Natural killer cell (primary cell): ENCODE measurements at regions not wholly inside any gene's neighbourhood (a gene's known extent, or its start where the extent isn't known, plus 50 kb on each side); places are given as distances from the start of the nearest gene placed in this dataset.

Source experiments
- ATAC-seq, 3 donors: fragments of 150-1000 bp in 2 of 3; fragments of 200-7000 bp in 1 of 3; cut with Tn5 transposase; 1 replicate in 1 of 3; 2 replicates in 2 of 3; pipeline ENCODE4 v1.10.0; 2021; ENCODE audit warnings: mild to moderate bottlenecking in 2 of 3, moderate library complexity in 2 of 3
- DNase-seq, 2 donors: peaks; one replicate each; pipeline versions ENCODE4 v3.0.0 to v3.0.0-alpha.2; 2013 to 2021; ENCODE audit warnings: mixed read lengths in 1 of 2
- H3K27ac ChIP-seq: one replicate; pipeline ENCODE4 v1.5.1; 2013; ENCODE audit warnings: mild to moderate bottlenecking, low read length
- H3K27me3 ChIP-seq: one replicate; pipeline ENCODE4 v1.6.1; 2013; ENCODE audit warnings: low read length; ENCODE audit not compliant: control insufficient read depth, insufficient read depth
- H3K36me3 ChIP-seq: one replicate; pipeline ENCODE4 v1.6.1; 2013; ENCODE audit warnings: low read length; ENCODE audit not compliant: control insufficient read depth, insufficient read depth
- H3K4me1 ChIP-seq: one replicate; pipeline ENCODE4 v1.6.1; 2013; ENCODE audit warnings: low read length; ENCODE audit not compliant: control insufficient read depth, insufficient read depth
- H3K4me3 ChIP-seq: one replicate; pipeline ENCODE4 v1.5.1; 2013; ENCODE audit warnings: low read length
- H3K9me3 ChIP-seq: one replicate; pipeline ENCODE4 v1.6.1; 2013; ENCODE audit warnings: low read length; ENCODE audit not compliant: control insufficient read depth, insufficient read depth
- H3K27ac Mint-ChIP-seq, 2 donors: one replicate each; pipeline ENCODE4 v1.8.0; 2022; ENCODE audit warnings: mild to moderate bottlenecking in 2 of 2, mixed read lengths in 2 of 2, moderate library complexity in 1 of 2
- H3K27me3 Mint-ChIP-seq, 2 donors: one replicate each; pipeline ENCODE4 v1.8.0; 2022; ENCODE audit warnings: low read depth in 2 of 2, mixed read lengths in 2 of 2
- H3K36me3 Mint-ChIP-seq: one replicate; pipeline ENCODE4 v1.8.0; 2022; ENCODE audit warnings: mixed read lengths
- H3K4me1 Mint-ChIP-seq, 2 donors: one replicate each; pipeline ENCODE4 v1.8.0; 2022; ENCODE audit warnings: mixed read lengths in 2 of 2
- H3K4me3 Mint-ChIP-seq: one replicate; pipeline ENCODE4 v1.8.0; 2022; ENCODE audit warnings: mild to moderate bottlenecking, moderate library complexity, mixed read lengths
- H3K9me3 Mint-ChIP-seq, 2 donors: one replicate each; pipeline ENCODE4 v1.8.0; 2022; ENCODE audit warnings: mixed read lengths in 2 of 2
- WGBS: methylation state at CpG from one replicate; pipeline ENCODE4 v1.1.7; 2013; ENCODE audit warnings: missing lambda C conversion rate; ENCODE audit not compliant: insufficient coverage; 5-methylcytosine and 5-hydroxymethylcytosine counted together
- intact Hi-C: fragments of 100-400 bp; cut with micrococcal nuclease; formaldehyde crosslinking; loops from one replicate; pipeline ENCODE4 v1.14.2; 2022
- TF ChIP-seq, protein P1 (sequence below): fragments of 200-600 bp; IDR thresholded peaks from one replicate; pipeline ENCODE4 v1.8.0; 2022; ENCODE audit warnings: antibody characterized with exemption

DNA sequence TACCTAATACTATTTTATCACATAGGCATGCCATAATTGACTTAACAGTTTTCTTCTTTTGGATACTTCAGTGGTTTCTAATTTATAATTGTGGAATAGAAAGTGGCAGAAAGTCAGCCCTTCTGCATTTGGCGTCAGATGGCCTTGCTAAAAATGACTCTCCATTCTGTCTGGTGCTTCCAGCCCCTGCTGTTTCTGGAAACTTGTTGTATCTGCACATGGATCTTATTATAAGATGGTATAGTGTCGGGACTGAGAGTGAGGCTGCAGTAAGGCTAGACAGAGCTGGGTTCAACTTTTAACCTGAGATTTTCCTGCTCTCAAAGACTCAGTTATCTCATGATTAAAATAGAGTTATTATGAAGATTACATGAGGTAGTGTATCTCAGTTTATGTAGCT lies 74.8 kb upstream of the WDR72 start:
- no peaks in the 10 kb centered on the region for H3K4me1 Mint-ChIP-seq
- ATAC-seq: no peak
- H3K4me1 ChIP-seq: no peaks in the 10 kb centered on the region
- no peaks in the 10 kb centered on the region for H3K9me3 ChIP-seq
- intact Hi-C loops: no loop called here
- no peak for DNase-seq
- H3K27ac ChIP-seq: no peak overlapping the region
- H3K4me3 ChIP-seq: no peak overlapping the region
- no peaks in the 10 kb centered on the region for H3K27me3 Mint-ChIP-seq
- no peaks in the 10 kb centered on the region for H3K27me3 ChIP-seq
- TF ChIP-seq, protein P1, sequence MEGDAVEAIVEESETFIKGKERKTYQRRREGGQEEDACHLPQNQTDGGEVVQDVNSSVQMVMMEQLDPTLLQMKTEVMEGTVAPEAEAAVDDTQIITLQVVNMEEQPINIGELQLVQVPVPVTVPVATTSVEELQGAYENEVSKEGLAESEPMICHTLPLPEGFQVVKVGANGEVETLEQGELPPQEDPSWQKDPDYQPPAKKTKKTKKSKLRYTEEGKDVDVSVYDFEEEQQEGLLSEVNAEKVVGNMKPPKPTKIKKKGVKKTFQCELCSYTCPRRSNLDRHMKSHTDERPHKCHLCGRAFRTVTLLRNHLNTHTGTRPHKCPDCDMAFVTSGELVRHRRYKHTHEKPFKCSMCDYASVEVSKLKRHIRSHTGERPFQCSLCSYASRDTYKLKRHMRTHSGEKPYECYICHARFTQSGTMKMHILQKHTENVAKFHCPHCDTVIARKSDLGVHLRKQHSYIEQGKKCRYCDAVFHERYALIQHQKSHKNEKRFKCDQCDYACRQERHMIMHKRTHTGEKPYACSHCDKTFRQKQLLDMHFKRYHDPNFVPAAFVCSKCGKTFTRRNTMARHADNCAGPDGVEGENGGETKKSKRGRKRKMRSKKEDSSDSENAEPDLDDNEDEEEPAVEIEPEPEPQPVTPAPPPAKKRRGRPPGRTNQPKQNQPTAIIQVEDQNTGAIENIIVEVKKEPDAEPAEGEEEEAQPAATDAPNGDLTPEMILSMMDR: no peak
- no peaks in the 10 kb centered on the region for H3K36me3 Mint-ChIP-seq
- 95% methylated on average over 2 of the region's 2 CpGs for whole genome bisulfite sequencing
- no peaks in the 10 kb centered on the region for H3K36me3 ChIP-seq
- peaks cover 2 to 6% of the 10 kb centered on the region in 2 donors for H3K9me3 Mint-ChIP-seq
- H3K4me3 Mint-ChIP-seq: no peak overlapping the region
- no peak overlapping the region for H3K27ac Mint-ChIP-seq

DNA sequence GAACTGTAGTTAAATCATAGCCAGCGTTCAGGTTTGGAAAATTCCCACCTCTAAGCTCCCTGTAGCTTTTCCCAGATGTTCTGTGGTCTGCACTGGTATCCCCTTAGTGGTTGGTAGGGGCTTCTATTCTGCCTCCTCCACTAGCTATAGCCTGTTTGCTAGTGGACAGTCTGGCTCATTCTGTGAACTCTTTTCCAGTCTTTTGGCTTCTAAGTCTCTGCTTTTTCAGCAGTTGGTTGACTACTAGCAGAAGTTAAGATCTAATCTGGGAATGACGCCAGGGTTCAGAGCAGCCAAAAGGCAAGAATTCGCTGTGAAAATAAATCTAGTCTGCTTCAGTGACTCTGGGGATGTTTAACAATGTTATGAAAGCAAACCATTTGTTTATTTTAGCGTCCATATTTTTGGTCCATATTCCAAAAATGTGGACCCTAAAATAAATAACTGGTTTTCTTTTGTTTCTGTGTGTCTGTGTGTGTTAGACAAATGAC lies 73.7 kb upstream of the WDR72 start:
- Histone ChIP-seq H3K27me3 (no peaks in the 10 kb centered on the region), H3K4me1 (no peaks in the 10 kb centered on the region), H3K36me3 (no peaks in the 10 kb centered on the region), H3K4me3 (no peak overlapping the region), H3K27ac (no peak overlapping the region), H3K9me3 (no peaks in the 10 kb centered on the region)
- DNase-seq (no peak), ATAC-seq (no peak)
- intact Hi-C loops: no loop called here
- no peaks in the 10 kb centered on the region for H3K27me3 Mint-ChIP-seq
- TF ChIP-seq, protein P1: no peak
- 67% methylated on average over 4 of the region's 4 CpGs for WGBS
- no peaks in the 10 kb centered on the region for H3K36me3 Mint-ChIP-seq
- H3K4me3 Mint-ChIP-seq: no peak overlapping the region
- no peaks in the 10 kb centered on the region for H3K4me1 Mint-ChIP-seq
- peaks cover 6 to 9% of the 10 kb centered on the region in 2 donors for H3K9me3 Mint-ChIP-seq
- H3K27ac Mint-ChIP-seq: no peak overlapping the region

DNA sequence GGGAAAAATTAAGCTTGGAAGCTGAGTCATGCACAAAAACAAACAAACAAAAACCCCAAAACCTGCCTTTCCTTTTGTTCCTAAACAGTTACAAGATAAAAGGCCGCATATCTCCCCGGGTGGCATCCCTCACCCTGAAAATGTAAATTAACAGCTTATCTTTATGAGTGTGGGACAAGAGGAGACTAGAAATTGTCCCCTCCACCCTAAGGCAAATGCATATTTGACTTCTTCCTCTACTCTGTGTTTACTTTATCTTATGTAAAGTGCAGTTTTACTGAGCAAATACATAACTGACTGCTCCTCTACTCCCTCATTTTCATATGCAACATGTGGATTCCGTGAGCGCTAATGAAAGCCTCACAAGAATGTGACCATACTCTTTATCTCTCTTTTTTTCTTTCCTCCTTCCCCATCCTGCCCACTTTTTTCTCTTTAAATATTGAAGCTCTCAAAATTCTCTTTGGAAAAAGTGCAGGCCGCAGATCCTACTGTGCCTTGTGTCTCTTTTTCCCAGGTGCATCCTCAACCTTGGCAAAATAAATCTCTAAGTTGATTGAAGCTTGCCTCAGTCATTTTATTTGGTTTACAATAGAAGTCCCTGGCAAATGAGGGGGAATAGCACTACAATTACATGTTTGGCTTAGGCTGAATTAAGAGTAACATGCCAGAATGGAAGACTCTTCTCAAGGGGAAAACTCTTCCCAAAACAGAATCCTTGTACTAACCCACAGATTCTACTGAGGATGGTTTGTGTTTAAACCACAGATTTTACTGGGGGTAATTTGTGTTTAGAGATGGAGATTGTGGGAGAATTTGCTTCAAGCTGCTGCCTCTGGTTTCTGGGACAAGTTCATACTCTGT lies 72.7 kb upstream of the WDR72 start:
- no peak overlapping the region for H3K27ac Mint-ChIP-seq
- intact Hi-C loops: no loop called here
- H3K4me1 Mint-ChIP-seq: no peaks in the 10 kb centered on the region
- TF ChIP-seq, protein P1: no peak
- Histone ChIP-seq H3K9me3 (no peaks in the 10 kb centered on the region), H3K36me3 (no peaks in the 10 kb centered on the region), H3K4me3 (no peak overlapping the region), H3K27ac (no peak overlapping the region), H3K4me1 (no peaks in the 10 kb centered on the region), H3K27me3 (no peaks in the 10 kb centered on the region)
- peaks cover 7 to 10% of the 10 kb centered on the region in 2 donors for H3K9me3 Mint-ChIP-seq
- no peaks in the 10 kb centered on the region for H3K27me3 Mint-ChIP-seq
- H3K4me3 Mint-ChIP-seq: no peak overlapping the region
- H3K36me3 Mint-ChIP-seq: no peaks in the 10 kb centered on the region
- WGBS: 81% methylated on average over 3 of the region's 5 CpGs
- ATAC-seq: no peak
- no peak for DNase-seq
